COR-L47 (cell line): ENCODE measurements at regions not wholly inside any gene's neighbourhood (a gene's known extent, or its start where the extent isn't known, plus 50 kb on each side); places are given as distances from the start of the nearest gene placed in this dataset.

Experiments
- DNase-seq: peaks from one replicate; lab custom pipeline; 2025; lab: John Stamatoyannopoulos, UW

DNA sequence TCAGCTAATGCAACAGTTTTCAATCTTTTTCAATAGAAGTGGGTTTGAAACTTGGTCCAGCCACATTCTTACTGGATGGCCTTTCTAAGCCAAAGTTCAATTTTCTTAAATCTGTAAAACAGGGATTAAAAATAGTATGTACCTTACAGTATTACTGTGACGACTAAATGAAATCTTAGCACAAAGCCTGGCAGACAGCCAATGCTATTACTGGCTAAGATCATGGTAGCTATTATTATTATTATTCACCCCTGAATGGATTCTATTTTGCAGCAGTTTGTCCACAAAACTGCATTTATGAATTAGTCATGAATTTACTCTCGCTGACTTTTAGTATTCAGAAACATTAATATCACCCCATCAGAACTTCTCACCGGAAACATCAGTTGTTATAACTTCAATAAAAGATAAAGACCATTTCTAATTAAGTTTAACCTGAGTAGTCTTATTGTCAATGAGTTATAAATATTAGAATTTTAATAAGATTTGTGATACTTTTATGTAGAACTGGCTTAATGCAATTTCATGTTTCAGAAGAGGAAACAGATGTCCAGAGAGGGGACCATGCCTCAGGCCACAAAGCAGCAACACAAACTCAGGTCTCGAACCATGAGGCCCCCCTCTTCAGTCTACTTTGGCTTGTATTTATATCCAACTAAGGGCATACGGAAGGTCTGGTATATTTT lies 468.2 kb downstream of the ARHGEF28 start:
- peak; percentile 41 for DNase-seq

- DNase-seq, result no peak
Observed at GRCh38 chr5:74093561-74093960, 467.6 kb downstream of the ARHGEF28 start.

GRCh38 chr5:74092766-74093165 lies 466.8 kb downstream of the ARHGEF28 start:
- no peak for DNase-seq

GRCh38 chr5:74085782-74086181 lies 459.8 kb downstream of the ARHGEF28 start:
- DNase-seq, result no peak

DNA sequence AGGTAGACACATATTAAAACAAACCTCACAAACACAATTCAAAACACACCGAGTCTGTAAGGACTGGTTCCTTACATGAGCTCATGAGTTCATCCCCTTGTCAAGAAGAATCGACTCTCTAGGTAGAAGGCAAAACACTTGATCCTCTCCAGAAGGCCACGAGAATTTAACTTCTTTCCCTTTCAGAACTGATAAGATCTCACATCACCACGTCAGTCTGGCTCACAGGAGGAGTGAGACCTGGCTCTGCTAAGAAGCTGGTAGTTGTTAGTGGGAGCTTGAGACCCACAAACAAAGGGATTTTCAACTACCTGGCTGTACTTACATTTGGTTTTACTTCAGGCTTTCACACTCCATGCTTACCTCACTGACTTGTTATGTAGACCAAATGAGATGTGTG lies 459.2 kb downstream of the ARHGEF28 start:
- no peak for DNase-seq

- no peak for DNase-seq
Observed at GRCh38 chr5:74083096-74083791, 457.2 kb downstream of the ARHGEF28 start.

GRCh38 chr5:74082512-74083055 lies 456.6 kb downstream of the ARHGEF28 start:
- DNase-seq, result peak; percentile 39

GRCh38 chr5:74081126-74081525 lies 455.1 kb downstream of the ARHGEF28 start:
- DNase-seq, result no peak

DNA sequence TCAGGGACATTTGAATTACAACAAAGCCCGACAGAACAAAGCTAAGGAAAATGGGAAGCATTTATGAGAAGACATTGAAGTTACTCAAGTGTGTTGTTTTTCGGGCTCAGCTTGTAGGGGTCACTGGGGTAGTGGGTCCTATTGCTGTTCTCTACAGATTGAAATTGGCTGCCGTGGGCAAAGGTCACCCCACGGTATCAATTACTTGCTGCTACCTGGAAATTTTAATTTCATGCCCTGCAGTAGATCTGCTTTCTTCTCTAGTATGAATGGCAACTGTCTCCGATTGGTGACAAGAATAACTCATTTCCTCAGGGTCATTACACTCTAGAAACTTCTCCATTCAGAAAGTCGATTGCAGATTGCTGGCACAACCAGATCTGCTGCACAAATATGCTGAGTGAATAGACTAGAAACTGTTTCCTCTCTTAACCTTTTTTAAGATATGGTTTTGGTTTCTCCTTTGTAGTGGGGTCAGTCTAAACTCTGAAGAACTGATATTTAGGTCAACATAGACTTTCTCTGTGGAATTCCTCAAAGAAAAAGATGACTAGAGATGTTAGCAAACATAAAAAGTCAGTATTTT lies 454.1 kb downstream of the ARHGEF28 start:
- no peak for DNase-seq

DNA sequence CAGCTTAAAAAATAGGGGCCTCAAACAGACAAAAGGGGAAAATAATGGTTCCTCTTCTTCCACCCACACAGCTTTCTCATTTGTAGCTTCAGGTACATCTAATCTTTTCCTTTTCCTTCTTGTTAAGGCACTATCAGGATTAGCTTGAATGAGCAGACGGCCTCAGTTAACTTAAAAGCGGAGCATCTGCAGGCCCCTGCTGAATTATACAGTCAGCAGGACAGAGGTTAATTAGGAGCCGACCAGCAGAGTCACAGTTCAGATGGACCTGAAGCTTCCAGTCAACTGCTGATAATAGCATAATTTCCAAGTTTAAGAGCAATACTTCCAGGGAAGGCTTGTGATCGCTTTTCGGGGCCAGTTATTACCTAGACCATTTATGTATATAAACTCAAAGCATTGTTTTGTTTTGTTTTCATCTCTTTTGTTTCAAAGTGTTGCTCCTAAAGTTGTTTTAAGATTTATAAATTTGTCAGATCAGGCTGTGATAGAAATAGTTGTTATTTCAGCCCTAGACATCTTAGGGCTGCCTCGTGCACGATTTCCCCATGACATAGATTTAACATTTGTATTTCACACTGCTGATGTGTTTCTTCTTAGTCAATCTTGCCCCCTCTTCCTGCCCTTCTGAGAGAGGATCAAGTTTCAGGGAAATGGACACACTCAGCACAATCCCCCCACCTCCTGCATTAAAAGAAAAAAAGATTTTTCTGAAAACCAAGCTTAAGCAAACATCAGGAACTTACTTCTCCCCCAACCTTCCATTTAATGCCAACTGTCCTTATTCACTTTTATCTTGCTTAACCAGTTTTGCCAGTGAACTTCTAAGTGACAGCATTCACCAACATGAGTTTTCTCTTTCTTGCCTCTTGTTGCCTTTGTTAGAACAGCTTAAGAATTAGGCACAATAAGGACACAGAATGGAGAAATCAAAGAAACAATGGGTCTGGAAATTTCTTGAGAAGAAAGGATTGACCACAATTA lies 449.8 kb downstream of the ARHGEF28 start:
- DNase-seq, result no peak

DNA sequence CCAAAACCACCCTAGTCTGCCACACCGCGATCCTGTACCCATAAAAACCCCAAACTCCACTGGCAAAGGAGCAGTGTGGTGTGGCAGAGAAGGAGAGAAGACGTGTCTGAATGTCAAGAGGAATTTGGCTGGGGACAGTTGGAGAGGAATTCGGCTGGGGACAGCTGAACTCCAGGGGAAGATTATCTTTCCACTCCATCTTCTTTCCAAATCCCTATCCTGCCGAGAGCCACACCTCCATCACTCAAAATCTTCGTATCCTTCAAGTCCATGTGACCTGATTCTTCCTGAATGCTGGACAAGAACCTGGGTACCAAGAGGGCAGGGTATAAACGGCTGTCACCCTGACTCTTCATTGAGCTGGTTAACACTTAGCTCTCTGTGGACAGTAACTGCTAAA lies 448.1 kb downstream of the ARHGEF28 start:
- no peak for DNase-seq

DNA sequence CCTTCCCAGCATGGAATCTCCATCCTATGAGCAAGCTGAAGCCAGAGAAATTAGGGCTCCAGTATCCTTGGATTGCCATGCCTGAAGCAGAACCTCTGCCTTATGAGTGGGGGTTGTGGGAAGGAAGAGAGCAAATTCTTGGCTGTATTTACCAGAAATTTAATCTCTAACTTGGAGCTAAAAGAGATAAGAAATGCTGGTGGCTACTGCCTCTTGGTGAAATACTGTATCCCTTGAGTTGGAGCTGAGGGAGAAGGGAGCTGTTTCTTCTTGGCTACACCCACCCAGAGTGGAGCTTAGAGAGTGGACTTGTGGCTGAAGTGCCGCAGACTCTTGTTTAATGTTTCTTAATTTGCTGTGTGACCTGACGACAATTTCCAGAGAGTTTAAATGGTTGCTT lies 447.3 kb downstream of the ARHGEF28 start:
- DNase-seq, result no peak

DNA sequence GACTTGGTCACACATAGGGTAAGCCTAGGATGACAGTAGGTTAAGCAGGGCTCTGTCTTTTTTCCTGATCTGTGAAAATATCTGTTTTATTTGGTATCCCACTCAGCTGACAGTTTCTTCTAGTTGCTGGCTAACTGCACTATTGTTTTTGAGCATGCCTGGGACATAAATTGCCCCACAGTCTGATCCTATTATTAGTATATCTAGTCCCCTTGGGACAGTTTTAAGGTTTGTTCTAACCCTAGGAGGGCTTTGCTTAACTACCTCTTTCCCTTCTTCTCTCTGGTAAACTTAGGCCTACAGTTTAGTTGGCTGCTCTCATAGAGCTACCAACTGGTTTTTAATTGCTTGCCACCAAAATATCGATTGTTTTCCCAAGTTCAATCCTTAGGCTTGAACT lies 446.6 kb downstream of the ARHGEF28 start:
- no peak for DNase-seq

DNA sequence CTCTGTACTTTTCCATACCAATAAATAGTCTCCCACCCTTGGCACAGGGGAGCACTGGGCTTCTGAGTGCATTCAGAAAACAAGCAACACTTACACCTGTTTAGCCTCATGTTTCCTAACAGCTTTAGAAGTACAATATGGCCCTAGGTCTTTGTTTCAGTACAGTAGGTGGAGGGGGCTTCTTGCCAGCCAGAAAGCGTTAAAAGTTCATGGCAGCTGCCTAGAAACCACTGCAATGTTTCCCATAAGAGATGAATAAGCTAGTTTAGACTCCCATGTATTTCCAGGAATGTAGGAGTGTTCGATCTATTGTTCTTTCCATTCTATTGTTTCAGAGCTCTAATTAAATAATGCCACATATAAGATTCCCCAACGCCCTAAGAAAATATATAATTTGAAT lies 444.8 kb downstream of the ARHGEF28 start:
- no peak for DNase-seq

DNA sequence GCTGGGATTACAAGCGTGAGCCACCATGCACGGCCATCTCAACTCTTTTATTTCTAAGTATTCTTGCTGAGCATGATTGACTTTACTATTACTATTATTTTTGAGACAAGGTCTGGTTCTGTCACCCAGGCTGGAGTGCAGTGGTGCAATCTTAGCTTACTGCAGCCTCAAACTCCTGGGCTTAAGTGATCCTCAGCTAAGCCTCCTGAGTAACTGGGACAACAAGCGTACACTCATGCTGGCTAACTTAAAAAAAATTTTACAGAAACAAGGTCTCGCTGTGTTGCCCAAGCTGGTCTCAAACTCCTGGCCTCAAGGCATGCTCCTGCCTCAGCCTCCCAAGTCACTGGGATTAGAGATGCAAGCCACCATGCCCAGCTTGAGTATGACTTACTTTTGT lies 443.7 kb downstream of the ARHGEF28 start:
- no peak for DNase-seq

DNA sequence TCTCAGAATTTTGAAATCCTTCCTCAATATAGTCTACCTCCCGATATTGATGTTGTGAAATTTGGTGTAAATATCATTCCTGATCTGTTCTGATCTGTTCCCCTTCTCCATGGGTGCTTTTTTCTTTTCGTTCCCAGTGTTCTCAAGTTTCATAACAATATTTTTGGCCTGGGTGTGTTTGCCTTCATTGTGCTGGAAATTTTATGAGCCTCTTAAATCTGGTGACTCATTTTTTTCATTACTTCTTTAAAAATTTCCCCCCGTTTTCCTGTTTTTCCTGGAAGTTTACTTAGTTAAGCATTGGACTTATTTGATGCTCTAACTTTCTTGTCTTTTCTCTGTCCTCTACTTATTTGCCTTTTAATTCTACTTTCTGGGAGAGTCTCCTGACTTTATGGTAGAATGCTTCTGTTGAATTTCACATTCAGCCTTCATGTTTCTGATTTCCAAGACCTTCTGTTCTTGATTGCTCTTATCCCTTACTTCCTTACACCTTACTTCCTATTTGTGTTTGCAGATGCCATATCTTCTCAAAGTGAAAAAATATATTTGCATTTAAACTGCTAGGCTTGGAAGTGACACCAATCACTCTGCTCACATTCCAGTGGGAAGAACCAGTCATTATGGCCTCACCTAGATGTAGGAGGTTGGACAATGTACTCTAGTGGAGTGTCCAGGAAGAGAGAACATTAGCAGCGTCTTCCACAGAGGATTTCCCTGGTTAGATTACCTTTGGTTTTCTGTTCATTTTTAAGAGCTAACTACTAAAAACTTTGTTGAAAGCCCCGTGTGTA lies 441.9 kb downstream of the ARHGEF28 start:
- DNase-seq, result no peak

DNA sequence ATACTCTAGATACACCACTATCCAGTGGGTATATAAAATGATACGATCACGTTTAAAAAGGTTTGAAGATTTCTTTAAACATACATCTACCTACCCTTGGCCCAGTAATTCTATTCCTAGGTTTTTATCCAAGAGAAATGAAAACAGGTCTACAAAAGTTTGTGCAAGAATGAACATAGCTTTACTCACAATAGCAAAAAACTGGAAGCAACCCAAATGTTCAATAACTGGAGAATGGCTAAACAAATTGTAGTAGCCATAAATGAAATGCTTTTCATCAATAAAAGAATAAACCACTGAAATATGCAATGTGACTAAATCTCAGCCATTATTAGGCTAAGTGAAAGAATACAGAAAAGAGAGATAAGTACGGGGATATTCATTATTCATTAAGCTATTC lies 438.9 kb downstream of the ARHGEF28 start:
- DNase-seq, result no peak

- no peak for DNase-seq
Observed at GRCh38 chr5:74064225-74064624, 438.2 kb downstream of the ARHGEF28 start.

GRCh38 chr5:74063821-74064220 lies 437.8 kb downstream of the ARHGEF28 start:
- DNase-seq, result no peak

GRCh38 chr5:74063346-74063745 lies 437.4 kb downstream of the ARHGEF28 start:
- DNase-seq, result no peak

GRCh38 chr5:74061292-74061691 lies 435.3 kb downstream of the ARHGEF28 start:
- DNase-seq, result no peak
